HG03432 (cell line): ENCODE measurements at regions not wholly inside any gene's neighbourhood (a gene's known extent, or its start where the extent isn't known, plus 50 kb on each side); places are given as distances from the start of the nearest gene placed in this dataset.
A peak's percentile ranks its signal among the peaks of the same experiment; 100 is the strongest.

Experiments
- ATAC-seq: cut with Tn5 transposase; IDR thresholded peaks from one replicate; pipeline ENCODE4 v1.9.1; 2021; ENCODE audit warnings: mild to moderate bottlenecking, moderate library complexity; ENCODE audit not compliant: unreplicated experiment

DNA sequence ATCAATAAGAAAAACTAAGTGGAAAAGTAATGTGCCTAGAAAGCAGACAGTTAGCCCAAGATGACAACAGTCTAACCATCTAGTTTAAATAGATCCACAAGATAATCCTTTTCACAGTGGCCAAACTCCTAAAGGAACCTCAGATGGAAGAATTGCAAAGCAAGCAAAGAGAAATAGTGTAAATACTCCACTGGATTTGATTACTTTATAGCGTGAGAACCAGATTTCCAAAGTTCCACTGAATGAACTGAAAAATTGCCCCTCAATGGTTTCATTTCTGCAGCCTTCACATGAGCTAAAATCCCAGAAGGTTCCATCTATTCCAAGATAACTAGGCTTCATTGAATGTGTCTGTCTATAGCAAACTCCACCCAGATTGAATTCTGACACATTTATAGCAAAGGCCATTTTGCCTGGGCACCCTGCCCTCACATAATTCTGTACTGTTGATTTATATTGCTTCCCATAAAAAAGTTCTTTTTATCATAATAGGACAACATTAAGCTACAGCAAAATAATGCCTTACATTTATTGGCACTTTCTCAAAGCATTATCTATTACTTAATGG, 129.7 kb upstream of the THBS1 start:
- ATAC-seq: no peak

DNA sequence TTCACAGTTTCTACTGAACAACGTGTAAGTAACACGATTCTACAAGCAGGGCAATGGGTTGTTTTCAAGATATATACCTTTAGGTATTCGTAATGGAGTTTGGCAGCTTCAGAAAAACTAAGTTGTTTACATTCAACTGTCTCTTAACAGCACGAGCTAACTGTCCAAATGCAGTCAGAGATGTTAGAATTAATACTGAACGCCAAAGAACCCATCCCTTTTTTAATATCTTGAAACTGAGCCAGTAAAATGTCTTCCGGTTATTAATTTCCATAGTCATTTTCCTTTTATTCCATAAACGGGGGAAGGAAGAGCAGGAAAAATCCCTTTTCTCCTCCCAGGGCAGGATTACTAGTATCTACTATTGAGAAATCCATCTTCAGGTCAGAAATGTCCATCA, 129.0 kb upstream of the THBS1 start:
- ATAC-seq: no peak

GRCh38 chr15:39453620-39454019, 127.3 kb upstream of the THBS1 start:
- peak; percentile 88 for ATAC-seq

DNA sequence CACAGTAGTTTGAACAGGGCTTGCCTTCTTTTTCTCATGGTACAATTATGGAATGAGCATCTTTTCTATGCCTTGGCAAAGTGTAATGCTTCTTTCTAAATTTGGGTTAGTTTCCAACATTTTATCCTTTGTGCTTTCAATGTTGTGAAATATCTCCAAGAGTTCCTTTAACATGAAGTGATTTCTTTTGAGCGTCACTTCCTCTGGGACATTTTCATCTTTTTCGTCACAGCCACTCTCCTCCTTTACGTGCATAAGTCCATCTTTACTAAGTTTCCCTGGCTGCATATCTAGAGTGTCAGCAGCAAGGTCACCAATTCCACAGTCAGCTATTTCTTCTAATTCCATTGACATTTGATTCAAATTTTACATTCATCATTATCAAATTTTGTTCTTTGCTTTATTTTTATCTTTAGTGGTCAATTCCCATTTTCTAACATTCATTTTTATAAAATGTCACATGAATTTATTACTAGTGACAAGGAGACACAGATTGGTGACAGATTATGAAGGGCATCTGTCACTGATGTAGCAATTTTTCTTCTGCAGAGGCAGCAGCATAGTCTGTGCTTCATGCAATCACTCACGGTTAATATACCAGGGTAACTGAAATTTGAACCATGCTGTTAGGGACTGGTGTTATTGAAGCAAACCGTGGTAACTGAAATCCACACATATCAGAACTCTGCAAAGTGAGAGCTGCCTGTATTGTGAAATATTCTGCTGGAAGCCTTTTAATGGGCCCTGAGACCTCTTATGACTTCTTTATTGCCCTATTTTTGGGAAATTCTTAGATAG, 126.5 kb upstream of the THBS1 start:
- no peak for ATAC-seq

- ATAC-seq: no peak
These were observed 125.3 kb upstream of the THBS1 start for GRCh38 chr15:39455471-39455991.

DNA sequence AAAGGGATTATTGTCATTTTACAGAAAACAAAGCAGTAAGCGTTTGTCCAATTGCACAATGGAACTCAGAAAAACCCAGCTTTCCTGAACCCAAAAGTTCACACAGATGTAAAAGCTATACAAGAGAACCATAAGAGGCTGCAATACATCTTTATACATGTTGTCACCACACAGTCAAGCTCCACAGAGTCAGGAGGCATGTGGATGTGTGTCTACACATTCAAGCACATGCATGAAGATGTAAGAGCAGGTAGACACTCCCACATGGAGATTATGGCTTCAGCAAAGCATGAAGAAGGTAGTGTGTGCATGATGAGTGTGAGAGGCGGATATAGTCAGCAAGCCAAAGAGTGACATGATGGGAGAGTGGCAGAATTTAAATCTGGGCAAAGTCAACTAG, 124.7 kb upstream of the THBS1 start:
- ATAC-seq: no peak

DNA sequence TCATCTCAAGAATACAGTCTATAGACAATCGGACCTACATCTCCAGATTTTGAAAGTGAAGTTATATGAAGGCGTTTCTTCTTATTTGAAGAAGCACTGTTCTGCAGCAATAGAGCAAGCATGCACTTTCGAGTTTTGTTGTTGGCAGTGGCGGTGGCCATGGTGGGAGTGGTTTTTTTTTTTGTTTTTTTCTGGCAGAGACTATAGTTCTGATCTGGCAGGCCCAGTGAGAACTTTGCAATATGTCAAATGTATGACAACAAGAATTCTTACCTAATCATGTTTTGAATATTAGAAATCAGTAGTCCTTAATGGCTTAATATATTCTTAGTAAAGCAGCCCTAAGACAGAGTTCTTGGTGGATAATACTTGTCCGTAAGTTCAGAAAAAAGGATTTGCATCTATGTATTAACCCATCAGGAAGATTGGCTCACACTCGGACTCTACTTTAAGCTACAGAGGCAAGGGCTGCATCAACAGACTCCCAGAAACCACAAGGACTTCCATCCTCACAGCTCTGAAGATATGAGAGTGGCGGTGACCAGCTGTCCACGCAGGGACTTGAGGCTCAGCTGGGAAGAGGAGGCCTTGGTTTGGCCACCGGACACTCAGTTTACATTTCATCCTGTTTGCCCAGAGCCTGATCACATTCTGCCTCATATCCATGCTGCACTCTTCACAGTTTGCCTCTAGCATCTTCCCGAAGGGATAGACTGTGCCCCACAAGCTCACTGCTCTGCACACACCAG, 124.1 kb upstream of the THBS1 start:
- no peak for ATAC-seq

DNA sequence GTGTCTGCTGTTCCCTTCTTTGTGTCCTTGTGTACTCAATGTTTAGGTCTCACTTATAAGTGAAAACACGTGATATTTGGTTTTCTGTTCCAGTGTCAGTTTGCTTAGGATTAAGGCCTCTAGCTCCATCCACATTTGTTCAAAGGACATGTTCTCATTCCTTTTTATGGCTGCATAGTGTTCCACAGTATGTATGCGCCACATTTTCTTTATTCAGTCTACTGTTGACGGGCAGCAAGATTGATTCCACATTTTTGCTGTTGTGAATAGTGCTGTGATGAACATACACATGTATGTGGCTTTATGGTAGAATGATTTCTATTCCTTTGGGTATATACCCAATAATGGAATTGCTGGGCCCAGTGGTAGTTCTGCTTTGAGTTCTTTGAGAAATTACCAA, 122.7 kb upstream of the THBS1 start:
- no peak for ATAC-seq

GRCh38 chr15:39459548-39459947, 121.3 kb upstream of the THBS1 start:
- no peak for ATAC-seq

DNA sequence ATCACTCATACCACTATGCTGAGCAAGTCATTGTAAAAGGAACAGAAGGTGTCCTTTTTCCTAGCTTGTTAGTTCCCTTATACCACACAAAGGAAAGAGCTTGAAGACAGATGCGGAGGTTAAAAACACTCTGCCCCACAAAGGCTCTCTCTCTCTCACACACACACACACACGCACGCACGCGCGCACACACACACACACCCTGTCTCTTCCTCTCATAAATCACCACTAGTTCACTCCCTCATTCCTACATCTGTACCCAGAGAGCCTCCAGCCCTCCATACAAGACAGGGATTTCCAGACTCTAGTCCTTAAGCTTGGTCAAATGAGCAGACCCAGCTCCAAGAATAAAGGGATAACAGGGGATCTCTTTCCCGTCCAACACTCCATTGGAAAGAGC, 120.1 kb upstream of the THBS1 start:
- no peak for ATAC-seq

DNA sequence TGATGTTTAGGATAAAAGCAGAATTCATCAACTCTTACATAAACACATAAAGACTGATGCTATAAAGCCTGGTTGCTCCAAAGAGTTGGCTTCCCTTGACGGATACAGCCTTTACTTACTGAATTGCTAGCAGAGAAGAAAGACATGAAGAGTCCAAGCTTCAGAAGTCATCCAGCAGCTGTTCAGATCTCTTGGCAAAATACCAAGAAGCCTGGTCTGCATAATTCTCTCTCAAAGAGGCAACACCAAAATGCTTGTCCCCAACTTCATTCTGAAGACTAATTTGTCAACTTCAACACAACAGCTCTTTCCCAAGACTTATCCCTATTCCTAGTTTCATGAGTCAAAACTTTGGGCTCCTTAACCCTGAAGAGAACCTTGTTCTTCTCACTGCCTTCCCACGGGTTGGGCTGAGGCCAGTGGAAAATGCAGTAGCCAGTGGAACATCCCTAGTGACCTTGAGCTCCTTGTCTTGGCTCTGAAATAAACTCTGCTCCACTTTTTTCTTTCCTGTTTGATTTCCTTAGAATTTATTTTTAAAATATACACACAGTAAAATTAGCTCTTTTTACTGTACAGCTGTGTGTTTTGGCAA, 119.2 kb upstream of the THBS1 start:
- no peak for ATAC-seq

DNA sequence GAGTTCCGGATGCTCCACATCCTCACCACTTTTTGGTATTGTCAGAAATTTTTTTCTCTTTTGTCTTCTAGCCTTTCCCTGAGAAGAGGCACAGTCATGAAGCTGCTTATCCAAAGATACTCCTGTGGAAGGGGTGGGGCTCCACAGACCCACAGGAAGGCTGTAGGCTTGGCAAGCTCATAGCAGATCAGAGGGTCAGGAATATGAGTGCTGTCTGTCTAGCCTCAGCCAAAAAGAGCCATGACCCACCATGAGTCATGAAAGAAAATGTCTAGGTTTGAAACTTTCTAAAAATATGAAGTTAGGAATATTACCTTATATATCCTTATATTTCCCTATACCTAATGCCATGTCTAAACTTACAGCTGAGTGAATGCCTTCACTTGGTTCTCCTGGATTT, 118.2 kb upstream of the THBS1 start:
- ATAC-seq: no peak

GRCh38 chr15:39465843-39466749, 114.8 kb upstream of the THBS1 start:
- ATAC-seq: no peak

DNA sequence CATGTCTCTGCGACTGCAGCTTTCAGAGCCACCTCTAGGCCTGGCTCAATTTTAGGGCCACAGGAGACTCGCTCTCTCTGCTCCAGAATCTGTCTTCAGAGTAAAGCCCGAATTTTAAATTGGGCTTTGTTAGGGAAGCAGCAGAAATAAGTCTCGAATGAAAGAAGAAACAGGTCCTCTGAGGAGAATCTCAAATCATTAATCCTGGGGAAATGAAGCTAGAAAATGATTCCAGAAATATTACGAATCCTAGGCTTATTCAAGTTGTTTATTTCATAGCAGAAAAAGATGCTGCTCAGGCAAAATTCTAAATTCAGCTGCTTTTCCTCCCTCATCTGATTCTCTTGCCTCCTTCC, 114.2 kb upstream of the THBS1 start:
- no peak for ATAC-seq

DNA sequence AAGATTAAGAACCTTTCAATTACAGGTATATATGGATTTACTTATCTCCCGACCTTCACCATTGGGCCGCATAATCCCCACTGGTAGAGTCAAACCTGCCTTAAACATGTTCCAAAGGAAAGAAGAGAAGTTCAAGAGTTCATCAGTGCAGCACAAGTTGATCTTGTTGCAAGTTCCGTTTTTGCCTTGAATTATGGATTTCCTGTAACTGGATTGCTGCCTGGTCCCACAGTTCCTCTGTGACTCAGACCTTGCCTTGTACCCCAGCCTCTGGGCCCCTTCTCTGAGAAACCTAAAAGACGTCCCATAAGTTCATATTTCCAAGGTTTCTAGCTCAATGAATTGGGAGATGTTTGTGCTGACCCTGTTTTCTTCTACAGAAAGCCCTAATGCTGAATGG, 112.5 kb upstream of the THBS1 start:
- ATAC-seq: no peak

DNA sequence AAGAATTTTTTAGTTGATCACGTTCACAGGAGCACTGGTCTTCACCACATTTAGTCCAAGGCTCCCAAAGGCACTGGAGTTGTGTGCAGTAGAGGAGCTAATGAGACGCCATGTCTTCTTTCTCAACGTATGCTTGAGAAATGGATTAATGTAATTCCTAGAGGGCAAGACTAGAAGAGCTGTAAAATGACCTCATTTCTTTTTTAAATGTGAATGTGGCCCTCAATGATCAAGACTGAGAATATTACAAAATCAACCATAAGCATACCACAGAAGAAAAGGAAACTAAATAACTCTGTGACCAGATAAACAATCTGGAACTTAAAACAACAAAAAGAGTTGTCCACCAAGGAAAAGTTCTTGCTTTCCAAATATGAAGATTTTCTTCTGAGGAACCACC, 112.1 kb upstream of the THBS1 start:
- ATAC-seq: no peak

- ATAC-seq: no peak
These were observed 108.9 kb upstream of the THBS1 start for GRCh38 chr15:39471785-39472574.

- ATAC-seq: no peak
These were observed 108.1 kb upstream of the THBS1 start for GRCh38 chr15:39472621-39473297.

- ATAC-seq: no peak
These were observed 107.5 kb upstream of the THBS1 start for GRCh38 chr15:39473298-39473947.
